Vagina (tissue), 2 donors: ENCODE measurements at regions not wholly inside any gene's neighbourhood (a gene's known extent, or its start where the extent isn't known, plus 50 kb on each side); places are given as distances from the start of the nearest gene placed in this dataset.

Source experiments
- DNase-seq, 2 donors: peaks; one replicate each; pipeline ENCODE4 v3.0.0-alpha.2; 2017; ENCODE audit errors: extremely low spot score in 2 of 2
- H3K27ac ChIP-seq: fragments of 200-600 bp; sonication (generic); one replicate; pipeline ENCODE4 v1.5.1; 2019
- H3K27me3 ChIP-seq: fragments of 200-600 bp; sonication (generic); one replicate; pipeline ENCODE4 v1.5.1; 2019
- H3K36me3 ChIP-seq, 2 donors: fragments of 200-600 bp; sonication (generic); one replicate each; pipeline ENCODE4 v1.5.1; 2017 to 2019
- H3K4me1 ChIP-seq: fragments of 200-600 bp; sonication (generic); one replicate; pipeline ENCODE4 v1.5.1; 2019
- H3K4me3 ChIP-seq, 2 donors: fragments of 200-600 bp; sonication (generic); 1 replicate in 1 of 2; 2 replicates in 1 of 2; pipeline ENCODE4 v1.5.1; 2016 to 2019
- H3K9me3 ChIP-seq: fragments of 200-600 bp; sonication (generic); one replicate; pipeline ENCODE4 v1.5.1; 2019
- CTCF ChIP-seq, 3 experiments: fragments of 450-650 bp in 2 of 3; fragments of 200-600 bp in 1 of 3; sonication (generic) in 1 of 3; IDR thresholded peaks; one replicate each; pipeline ENCODE4 v1.5.1; 2017 to 2019; ENCODE audit warnings: antibody characterized with exemption in 3 of 3, mild to moderate bottlenecking in 2 of 3, moderate library complexity in 2 of 3
- POLR2A ChIP-seq, 2 donors: fragments of 450-650 bp; IDR thresholded peaks; one replicate each; pipeline ENCODE4 v1.6.1; 2017; ENCODE audit warnings: antibody characterized with exemption in 2 of 2, mild to moderate bottlenecking in 2 of 2, moderate library complexity in 2 of 2
- POLR2AphosphoS5 ChIP-seq, 2 donors: sonication (generic); formaldehyde crosslinking; IDR thresholded peaks; one replicate each; pipeline ENCODE4 v1.9.0; 2017; ENCODE audit warnings: antibody characterized with exemption in 2 of 2, mild to moderate bottlenecking in 2 of 2, low read depth in 1 of 2; ENCODE audit not compliant: insufficient read depth in 1 of 2
- intact Hi-C: fragments of 100-400 bp; cut with DNase I; formaldehyde crosslinking; loops from one replicate; pipeline ENCODE4 v1.15.1; 2023

- no peak overlapping the region for H3K4me3 ChIP-seq
- no peak overlapping the region for H3K27ac ChIP-seq
- H3K27me3 ChIP-seq: peaks cover 18% of the 10 kb centered on the region
- TF ChIP-seq POLR2A (IDR thresholded peaks at IDR 0.05) (no peak), CTCF (IDR thresholded peaks at IDR 0.05) (no peak), POLR2AphosphoS5 (IDR thresholded peaks at IDR 0.05; ENCODE audit: insufficient read depth in 1 of 2, low read depth in 1 of 2) (no peak)
- H3K4me1 ChIP-seq: peaks cover 18% of the 10 kb centered on the region
- H3K36me3 ChIP-seq: no peaks in the 10 kb centered on the region
- intact Hi-C loops: no loop called here
- H3K9me3 ChIP-seq: no peaks in the 10 kb centered on the region
- DNase-seq: no peak
Observed at GRCh38 chr20:62548471-62548870, 72.7 kb upstream of the GATA5 start.

- no peak for TF ChIP-seq CTCF (IDR thresholded peaks at IDR 0.05)
- no peak for TF ChIP-seq POLR2A (IDR thresholded peaks at IDR 0.05)
- TF ChIP-seq POLR2AphosphoS5 (IDR thresholded peaks at IDR 0.05; ENCODE audit: insufficient read depth in 1 of 2, low read depth in 1 of 2): no peak
- H3K27ac ChIP-seq: no peak overlapping the region
Observed at GRCh38 chr20:62549029-62549428, 73.2 kb upstream of the GATA5 start.

GRCh38 chr20:62549499-62550086 is 73.8 kb upstream of the GATA5 start:
- no peak for DNase-seq
- H3K36me3 ChIP-seq: no peaks in the 10 kb centered on the region
- peak overlapping the region; percentile 14 to 39 for H3K4me3 ChIP-seq
- peaks cover 18% of the 10 kb centered on the region for H3K4me1 ChIP-seq
- TF ChIP-seq POLR2AphosphoS5 (IDR thresholded peaks at IDR 0.05; ENCODE audit: insufficient read depth in 1 of 2, low read depth in 1 of 2) (no peak), CTCF (IDR thresholded peaks at IDR 0.05) (no peak), POLR2A (IDR thresholded peaks at IDR 0.05) (no peak)
- intact Hi-C loops: no loop called here
- peak overlapping the region; percentile 48 for H3K27ac ChIP-seq
- H3K9me3 ChIP-seq: no peaks in the 10 kb centered on the region
- H3K27me3 ChIP-seq: peaks cover 18% of the 10 kb centered on the region

More at GRCh38 chr20:62549029-62549428, 73.2 kb upstream of the GATA5 start:
- intact Hi-C loops: no loop called here
- peaks cover 18% of the 10 kb centered on the region for H3K27me3 ChIP-seq
- H3K36me3 ChIP-seq: no peaks in the 10 kb centered on the region
- no peaks in the 10 kb centered on the region for H3K9me3 ChIP-seq
- peaks cover 18% of the 10 kb centered on the region for H3K4me1 ChIP-seq
- H3K4me3 ChIP-seq: no peak overlapping the region
- DNase-seq: no peak

- intact Hi-C loops: no loop called here
- TF ChIP-seq POLR2A (IDR thresholded peaks at IDR 0.05) (no peak), POLR2AphosphoS5 (IDR thresholded peaks at IDR 0.05; ENCODE audit: insufficient read depth in 1 of 2, low read depth in 1 of 2) (peak in 1 of 2 donors; percentile 17), CTCF (IDR thresholded peaks at IDR 0.05) (no peak)
- Histone ChIP-seq H3K4me1 (peaks cover 18% of the 10 kb centered on the region), H3K36me3 (no peaks in the 10 kb centered on the region), H3K4me3 (peak overlapping the region; percentile 39 to 47), H3K9me3 (no peaks in the 10 kb centered on the region), H3K27me3 (peaks cover 18% of the 10 kb centered on the region), H3K27ac (peak overlapping the region; percentile 48)
- DNase-seq: no peak
Observed at GRCh38 chr20:62550087-62550632, 74.4 kb upstream of the GATA5 start.
